ENCODE measurements at regions not wholly inside any gene's neighbourhood (a gene's known extent, or its start where the extent isn't known, plus 50 kb on each side); places are given as distances from the start of the nearest gene placed in this dataset.

DNA sequence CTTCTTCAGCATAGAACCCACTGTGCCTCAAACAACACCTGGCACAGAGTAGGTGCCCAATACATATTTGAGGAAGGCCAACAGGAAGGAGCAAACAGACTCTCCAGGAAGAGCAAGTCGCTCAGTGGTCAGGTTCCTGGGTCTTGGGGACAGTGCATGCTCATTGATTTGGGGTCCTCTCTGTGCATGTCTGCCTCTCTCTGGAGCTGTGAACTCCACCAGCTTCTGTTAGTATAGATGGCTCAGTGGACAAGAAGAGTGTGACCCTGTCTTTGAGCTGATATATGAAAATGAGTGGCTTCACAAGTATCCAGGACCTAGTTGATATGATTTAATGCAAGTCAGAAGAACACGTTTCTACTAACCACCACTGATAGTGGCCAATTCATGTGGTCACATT is 98.7 kb downstream of the KCTD15 start:
- ChIA-PET CTCF (no interaction called here), POLR2A (no interaction called here)
- H3K4me3 ChIP-seq (ENCODE audit: low read depth, low read length) = no peak overlapping the region
- TF ChIP-seq, protein P1, sequence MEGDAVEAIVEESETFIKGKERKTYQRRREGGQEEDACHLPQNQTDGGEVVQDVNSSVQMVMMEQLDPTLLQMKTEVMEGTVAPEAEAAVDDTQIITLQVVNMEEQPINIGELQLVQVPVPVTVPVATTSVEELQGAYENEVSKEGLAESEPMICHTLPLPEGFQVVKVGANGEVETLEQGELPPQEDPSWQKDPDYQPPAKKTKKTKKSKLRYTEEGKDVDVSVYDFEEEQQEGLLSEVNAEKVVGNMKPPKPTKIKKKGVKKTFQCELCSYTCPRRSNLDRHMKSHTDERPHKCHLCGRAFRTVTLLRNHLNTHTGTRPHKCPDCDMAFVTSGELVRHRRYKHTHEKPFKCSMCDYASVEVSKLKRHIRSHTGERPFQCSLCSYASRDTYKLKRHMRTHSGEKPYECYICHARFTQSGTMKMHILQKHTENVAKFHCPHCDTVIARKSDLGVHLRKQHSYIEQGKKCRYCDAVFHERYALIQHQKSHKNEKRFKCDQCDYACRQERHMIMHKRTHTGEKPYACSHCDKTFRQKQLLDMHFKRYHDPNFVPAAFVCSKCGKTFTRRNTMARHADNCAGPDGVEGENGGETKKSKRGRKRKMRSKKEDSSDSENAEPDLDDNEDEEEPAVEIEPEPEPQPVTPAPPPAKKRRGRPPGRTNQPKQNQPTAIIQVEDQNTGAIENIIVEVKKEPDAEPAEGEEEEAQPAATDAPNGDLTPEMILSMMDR (IDR thresholded peaks at IDR 0.05; ENCODE audit: insufficient read depth, low read length, missing control alignments) = no peak
- no peak for DNase-seq (ENCODE audit: low read depth, low spot score)

DNA sequence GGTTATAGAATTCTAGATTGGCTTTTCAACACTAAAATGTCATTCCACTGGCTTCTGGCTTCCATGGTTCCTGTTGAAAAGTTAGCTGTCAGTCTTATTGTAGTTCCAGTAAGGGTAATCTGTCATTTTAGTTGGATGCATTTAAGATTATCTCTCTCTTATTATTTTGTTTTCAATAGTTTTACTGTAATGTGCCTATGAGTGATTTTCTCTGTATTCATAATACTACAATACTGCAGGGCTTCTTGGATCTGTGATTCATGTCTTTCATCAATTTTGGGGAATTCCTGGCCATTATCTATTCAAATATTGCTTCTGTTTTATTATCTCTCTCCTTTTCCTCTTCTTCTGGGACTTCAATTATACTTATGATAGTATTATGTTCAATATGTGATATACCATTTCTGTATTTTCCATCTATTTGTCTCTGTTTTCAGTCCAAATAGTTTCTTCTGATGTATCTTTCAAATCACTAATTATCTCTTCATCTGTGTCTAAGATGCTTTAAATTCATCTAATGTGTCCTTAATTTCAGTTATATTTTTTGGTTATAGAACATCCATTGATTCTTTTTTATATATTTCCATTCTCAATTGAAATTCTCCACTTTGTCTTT is 101.5 kb downstream of the KCTD15 start:
- TF ChIP-seq, protein P1 (IDR thresholded peaks at IDR 0.05; ENCODE audit: insufficient read depth, low read length, missing control alignments) = no peak
- CTCF ChIA-PET = no interaction called here
- POLR2A ChIA-PET = no interaction called here
- no peak for DNase-seq (ENCODE audit: low read depth, low spot score)
- no peak overlapping the region for H3K4me3 ChIP-seq (ENCODE audit: low read depth, low read length)

DNA sequence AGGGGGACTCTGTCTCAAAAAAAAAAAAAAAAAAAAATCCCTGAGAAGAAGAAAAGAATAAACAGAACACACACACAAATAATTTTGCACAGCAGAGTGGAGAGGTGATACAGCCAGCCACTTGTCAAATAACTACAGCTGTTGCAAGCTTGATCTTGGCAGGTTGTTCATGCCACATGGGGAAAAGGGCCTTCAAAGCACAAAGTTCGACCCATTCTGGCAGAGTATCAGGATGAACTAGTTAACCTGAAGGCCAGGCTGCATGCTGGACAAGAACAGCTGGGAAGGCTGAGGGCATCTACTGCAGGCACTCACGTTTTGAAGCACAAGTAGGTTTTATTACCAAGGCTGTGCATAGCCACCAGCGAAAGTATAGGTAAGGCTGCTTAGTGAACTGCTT is 104.1 kb downstream of the KCTD15 start:
- H3K4me3 ChIP-seq (ENCODE audit: low read depth, low read length) = no peak overlapping the region
- CTCF ChIA-PET = no interaction called here
- POLR2A ChIA-PET = no interaction called here
- DNase-seq (ENCODE audit: low read depth, low spot score) = no peak
- TF ChIP-seq, protein P1 (IDR thresholded peaks at IDR 0.05; ENCODE audit: insufficient read depth, low read length, missing control alignments) = no peak

DNA sequence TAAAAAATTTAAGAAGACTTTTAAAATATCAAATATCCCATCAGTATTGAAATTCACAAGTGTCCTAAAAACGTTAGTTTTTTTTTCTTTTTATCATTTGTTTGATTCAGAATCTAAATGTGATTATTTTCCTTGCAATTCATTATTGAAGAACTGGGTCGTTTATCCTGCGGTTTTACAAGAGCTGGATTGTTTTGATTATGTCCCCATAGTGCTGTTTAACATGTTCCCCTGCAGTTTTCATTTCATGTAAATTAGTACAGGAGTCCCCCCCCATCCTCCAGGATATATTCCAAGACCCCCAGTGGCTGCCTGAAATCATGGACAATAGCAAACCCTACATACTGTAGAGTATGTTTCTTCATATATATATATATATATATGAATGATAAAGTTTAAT is 105.7 kb downstream of the KCTD15 start:
- DNase-seq (ENCODE audit: low read depth, low spot score) = no peak
- TF ChIP-seq, protein P1 (IDR thresholded peaks at IDR 0.05; ENCODE audit: insufficient read depth, low read length, missing control alignments) = no peak
- CTCF ChIA-PET = no interaction called here
- POLR2A ChIA-PET = no interaction called here
- H3K4me3 ChIP-seq (ENCODE audit: low read depth, low read length) = no peak overlapping the region

DNA sequence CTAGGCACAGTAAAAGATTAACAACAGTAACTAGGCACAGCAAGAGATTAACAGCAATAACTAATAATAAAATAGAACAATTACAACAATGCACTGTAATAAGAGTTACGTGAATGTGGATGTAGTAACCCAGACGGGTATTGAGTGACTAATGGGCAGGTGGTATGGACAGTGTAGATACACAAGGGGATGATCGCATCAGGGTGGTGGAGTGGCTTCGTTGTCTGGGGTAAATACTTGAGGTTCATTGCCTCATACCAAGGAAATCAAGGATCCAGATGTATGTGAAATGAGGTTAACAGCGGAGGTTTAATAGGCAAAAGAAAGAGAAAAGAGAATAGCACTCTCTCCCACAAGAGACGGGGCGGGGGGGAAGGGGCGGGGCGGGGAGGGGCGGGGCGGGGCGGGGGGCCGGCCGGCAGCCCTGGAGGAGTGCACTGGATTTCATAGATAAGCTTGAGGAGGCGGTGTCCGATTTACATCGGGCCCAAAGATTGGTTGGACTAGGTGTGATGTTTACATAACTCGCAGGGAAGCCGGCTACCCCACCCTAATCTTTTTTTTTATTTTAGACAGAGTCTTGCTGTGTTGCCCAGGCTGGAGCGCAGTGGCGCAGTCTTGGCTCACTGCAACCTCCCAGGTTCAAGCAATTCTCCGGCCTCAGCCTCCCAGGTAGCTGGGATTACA is 106.3 kb downstream of the KCTD15 start:
- TF ChIP-seq, protein P1 (IDR thresholded peaks at IDR 0.05; ENCODE audit: insufficient read depth, low read length, missing control alignments) = no peak
- CTCF ChIA-PET = no interaction called here
- no peak overlapping the region for H3K4me3 ChIP-seq (ENCODE audit: low read depth, low read length)
- DNase-seq (ENCODE audit: low read depth, low spot score) = no peak
- POLR2A ChIA-PET = no interaction called here

DNA sequence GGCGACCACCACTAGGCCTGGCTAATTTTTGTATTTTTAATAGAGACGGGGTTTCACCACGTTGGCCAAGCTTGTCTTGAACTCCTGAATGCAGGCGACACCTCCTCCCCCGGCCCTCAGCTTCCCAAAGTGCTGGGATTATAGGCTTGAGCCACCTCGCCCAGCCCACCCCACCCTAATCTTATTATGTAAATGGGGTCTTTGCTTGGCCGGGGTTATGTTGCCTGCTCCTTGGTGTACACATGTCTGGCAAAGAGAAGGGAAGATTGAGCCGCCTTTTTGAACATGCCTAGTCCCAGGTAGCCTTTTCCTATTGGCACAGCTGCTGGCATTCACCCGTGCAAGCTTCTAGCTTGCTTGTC is 106.8 kb downstream of the KCTD15 start:
- DNase-seq (ENCODE audit: low read depth, low spot score) = no peak
- CTCF ChIA-PET = no interaction called here
- H3K4me3 ChIP-seq (ENCODE audit: low read depth, low read length) = no peak overlapping the region
- TF ChIP-seq, protein P1 (IDR thresholded peaks at IDR 0.05; ENCODE audit: insufficient read depth, low read length, missing control alignments) = no peak
- POLR2A ChIA-PET = no interaction called here
